BE2C (cell line): ENCODE measurements at regions not wholly inside any gene's neighbourhood (a gene's known extent, or its start where the extent isn't known, plus 50 kb on each side); places are given as distances from the start of the nearest gene placed in this dataset.

ENCODE experiments used
- DNase-seq: peaks from one replicate; pipeline ENCODE4 v3.0.0-alpha.2; 2020
- H3K27me3 ChIP-seq: fragments of 250-450 bp; sonication (Bioruptor Pico); 2 replicates; pipeline ENCODE4 v1.5.1; 2020; ENCODE audit warnings: mild to moderate bottlenecking
- H3K36me3 ChIP-seq: fragments of 250-450 bp; sonication (Bioruptor Pico); 2 replicates; pipeline ENCODE4 v1.5.1; 2020; ENCODE audit warnings: mild to moderate bottlenecking
- H3K4me1 ChIP-seq: fragments of 250-450 bp; sonication (Bioruptor Pico); 2 replicates; pipeline ENCODE4 v1.5.1; 2020
- H3K4me3 ChIP-seq: 2 replicates; pipeline ENCODE4 v1.5.1; 2011; ENCODE audit warnings: low read depth, low read length
- H3K9me3 ChIP-seq: fragments of 250-450 bp; sonication (Bioruptor Pico); 2 replicates; pipeline ENCODE4 v1.5.1; 2020
- TF ChIP-seq, protein P1 (sequence below): IDR thresholded peaks from 2 replicates; pipeline ENCODE4 v1.5.1; 2012; ENCODE audit warnings: mild to moderate bottlenecking, low read depth, low read length

DNA sequence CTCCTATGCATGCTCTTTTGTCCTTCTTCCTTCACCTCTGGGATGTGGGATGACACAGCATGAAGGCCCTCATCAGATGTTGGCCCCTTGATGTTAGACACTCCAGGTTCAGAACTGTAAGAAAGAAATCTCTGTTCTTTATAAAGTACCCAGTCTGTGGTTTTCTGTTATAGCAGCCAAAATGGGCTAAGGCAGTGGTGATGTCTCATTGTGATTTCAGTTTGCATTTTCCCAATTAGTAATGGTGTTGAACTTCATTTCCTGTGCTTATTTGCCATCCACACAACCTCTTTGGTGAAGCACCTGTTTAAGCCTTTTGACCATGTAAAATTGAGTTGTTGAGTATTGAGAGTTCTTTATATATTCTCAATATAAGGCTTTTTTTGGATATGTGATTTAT lies 129.3 kb upstream of the C1orf174 start:
- no peaks in the 10 kb centered on the region for H3K9me3 ChIP-seq
- DNase-seq: no peak
- TF ChIP-seq, protein P1, sequence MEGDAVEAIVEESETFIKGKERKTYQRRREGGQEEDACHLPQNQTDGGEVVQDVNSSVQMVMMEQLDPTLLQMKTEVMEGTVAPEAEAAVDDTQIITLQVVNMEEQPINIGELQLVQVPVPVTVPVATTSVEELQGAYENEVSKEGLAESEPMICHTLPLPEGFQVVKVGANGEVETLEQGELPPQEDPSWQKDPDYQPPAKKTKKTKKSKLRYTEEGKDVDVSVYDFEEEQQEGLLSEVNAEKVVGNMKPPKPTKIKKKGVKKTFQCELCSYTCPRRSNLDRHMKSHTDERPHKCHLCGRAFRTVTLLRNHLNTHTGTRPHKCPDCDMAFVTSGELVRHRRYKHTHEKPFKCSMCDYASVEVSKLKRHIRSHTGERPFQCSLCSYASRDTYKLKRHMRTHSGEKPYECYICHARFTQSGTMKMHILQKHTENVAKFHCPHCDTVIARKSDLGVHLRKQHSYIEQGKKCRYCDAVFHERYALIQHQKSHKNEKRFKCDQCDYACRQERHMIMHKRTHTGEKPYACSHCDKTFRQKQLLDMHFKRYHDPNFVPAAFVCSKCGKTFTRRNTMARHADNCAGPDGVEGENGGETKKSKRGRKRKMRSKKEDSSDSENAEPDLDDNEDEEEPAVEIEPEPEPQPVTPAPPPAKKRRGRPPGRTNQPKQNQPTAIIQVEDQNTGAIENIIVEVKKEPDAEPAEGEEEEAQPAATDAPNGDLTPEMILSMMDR: no peak
- no peaks in the 10 kb centered on the region for H3K4me1 ChIP-seq
- H3K27me3 ChIP-seq: no peaks in the 10 kb centered on the region
- H3K36me3 ChIP-seq: no peaks in the 10 kb centered on the region
- no peak overlapping the region for H3K4me3 ChIP-seq

DNA sequence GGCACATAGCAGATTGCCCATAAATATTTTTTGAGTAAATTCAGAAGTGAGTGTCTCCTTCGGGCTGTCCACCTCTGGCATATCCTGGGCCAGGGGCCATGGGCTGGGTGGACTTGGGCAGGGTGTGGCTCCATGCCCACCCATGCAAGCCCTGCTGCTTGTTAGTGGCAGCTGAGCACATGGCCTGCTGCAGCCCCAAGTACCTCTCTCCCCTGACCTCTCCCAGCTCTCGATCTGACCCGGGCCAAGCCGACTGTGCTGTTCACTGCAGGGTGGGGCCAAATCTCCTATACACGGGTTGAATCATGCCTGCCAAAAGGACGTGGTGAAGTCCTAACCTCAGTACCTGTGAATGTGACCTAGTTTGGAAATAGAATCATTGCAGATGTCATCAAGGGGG lies 132.5 kb upstream of the C1orf174 start:
- no peaks in the 10 kb centered on the region for H3K27me3 ChIP-seq

DNA sequence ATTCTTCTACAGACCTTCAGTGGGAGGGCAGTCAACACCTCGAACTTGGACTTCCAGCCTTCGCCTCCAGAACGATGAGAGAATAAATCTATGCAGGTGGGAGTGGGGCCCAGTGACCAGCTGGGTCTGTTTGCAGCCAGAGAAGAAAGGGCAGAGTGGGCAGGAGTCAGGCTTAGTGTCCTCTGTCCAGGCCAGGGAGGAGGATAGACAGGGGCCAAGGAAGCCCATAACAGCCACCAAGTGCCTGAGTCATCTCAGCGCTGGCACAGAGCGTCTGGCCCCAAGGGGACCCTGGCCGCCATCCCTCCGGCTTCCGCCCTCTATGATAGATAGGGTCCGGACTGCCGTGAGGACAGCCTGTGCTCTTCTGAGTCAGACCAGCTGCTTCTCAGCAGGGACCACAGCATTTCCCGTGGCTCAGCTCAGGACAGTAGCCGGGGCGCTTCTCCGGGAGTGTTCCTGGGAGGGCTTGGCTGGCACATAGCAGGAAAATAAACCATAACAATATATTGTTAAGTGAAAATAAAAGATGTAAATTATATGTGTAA lies 133.1 kb upstream of the C1orf174 start:
- DNase-seq: no peak
- H3K36me3 ChIP-seq: no peaks in the 10 kb centered on the region
- H3K4me1 ChIP-seq: no peaks in the 10 kb centered on the region
- TF ChIP-seq, protein P1: no peak
- H3K4me3 ChIP-seq: no peak overlapping the region
- H3K27me3 ChIP-seq: no peaks in the 10 kb centered on the region
- no peaks in the 10 kb centered on the region for H3K9me3 ChIP-seq

More for the DNA sequence above, 132.5 kb upstream of the C1orf174 start:
- Histone ChIP-seq H3K4me1 (no peaks in the 10 kb centered on the region), H3K36me3 (no peaks in the 10 kb centered on the region), H3K9me3 (no peaks in the 10 kb centered on the region), H3K4me3 (no peak overlapping the region)
- TF ChIP-seq, protein P1: no peak
- no peak for DNase-seq

DNA sequence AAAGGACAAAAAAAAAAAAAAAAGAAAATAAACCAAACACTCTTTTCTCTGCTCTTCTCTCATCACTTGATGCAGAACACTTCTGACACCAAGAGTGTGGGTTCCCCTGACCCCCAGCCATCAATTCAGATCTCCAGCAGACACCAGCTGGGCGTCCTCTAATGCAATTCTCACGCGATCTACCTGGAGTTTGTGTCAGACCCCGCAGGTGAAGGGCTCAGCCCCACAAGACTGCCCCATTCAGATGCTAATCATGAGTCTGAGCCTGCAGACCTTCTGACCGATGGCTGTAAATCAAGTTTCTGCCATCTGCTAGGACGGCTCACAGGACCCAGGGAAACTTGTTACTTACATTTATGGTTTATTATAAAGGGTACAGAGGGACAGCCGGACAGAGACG lies 133.6 kb upstream of the C1orf174 start:
- no peaks in the 10 kb centered on the region for H3K27me3 ChIP-seq
- no peaks in the 10 kb centered on the region for H3K36me3 ChIP-seq
- no peaks in the 10 kb centered on the region for H3K9me3 ChIP-seq
- TF ChIP-seq, protein P1: no peak
- no peak overlapping the region for H3K4me3 ChIP-seq
- H3K4me1 ChIP-seq: no peaks in the 10 kb centered on the region
- DNase-seq: no peak

DNA sequence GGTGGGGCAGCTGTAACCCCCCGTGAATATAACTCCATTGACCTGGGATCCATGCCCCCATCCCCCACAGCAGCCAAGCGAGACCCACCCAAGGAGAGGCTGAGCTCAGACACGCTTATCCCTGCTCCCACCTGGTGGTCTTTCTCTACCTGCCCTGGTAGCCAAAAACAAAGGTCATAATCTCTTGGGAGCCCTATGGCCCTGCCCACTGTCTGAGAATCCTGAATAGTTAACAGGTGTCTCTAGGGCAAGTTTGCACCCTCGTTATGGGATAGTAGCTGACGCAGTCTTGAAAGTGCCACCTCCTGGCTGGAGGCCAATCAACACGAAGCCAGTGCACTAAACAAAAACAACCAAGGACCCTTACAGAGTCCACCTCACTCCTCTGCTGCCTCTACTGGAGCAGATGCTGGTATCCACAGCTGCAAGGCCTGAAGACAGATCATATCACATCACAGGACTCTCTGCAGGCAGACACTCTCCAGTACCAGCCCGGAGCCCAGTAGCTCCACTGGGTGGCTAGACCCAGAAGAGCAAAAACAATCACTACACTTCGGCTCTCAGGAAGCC lies 134.3 kb upstream of the C1orf174 start:
- Histone ChIP-seq H3K4me1 (no peaks in the 10 kb centered on the region), H3K4me3 (no peak overlapping the region), H3K36me3 (no peaks in the 10 kb centered on the region), H3K9me3 (no peaks in the 10 kb centered on the region), H3K27me3 (no peaks in the 10 kb centered on the region)
- TF ChIP-seq, protein P1: no peak
- DNase-seq: no peak

DNA sequence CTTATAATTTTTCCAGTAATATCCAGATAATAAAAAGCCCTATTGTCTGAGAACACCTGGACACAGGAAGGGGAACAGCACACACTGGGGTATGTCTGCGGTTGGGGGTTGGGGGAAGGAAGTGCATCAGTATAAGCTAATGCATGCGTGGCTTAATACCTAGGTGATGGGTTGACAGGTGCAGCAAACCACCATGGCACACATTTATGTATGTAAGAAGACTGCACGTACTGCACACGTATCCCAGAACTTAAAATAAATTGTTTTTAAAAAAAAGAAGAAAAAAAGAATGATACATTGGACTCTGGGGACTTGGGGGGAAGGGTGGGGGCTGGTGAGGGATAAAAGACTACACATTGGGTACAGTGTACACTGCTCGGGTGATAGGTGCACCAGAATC lies 144.9 kb upstream of the C1orf174 start:
- Histone ChIP-seq H3K36me3 (no peaks in the 10 kb centered on the region), H3K4me3 (no peak overlapping the region), H3K27me3 (no peaks in the 10 kb centered on the region), H3K4me1 (no peaks in the 10 kb centered on the region), H3K9me3 (no peaks in the 10 kb centered on the region)
- DNase-seq: no peak
- TF ChIP-seq, protein P1: no peak
